ENCODE measurements at regions not wholly inside any gene's neighbourhood (a gene's known extent, or its start where the extent isn't known, plus 50 kb on each side); places are given as distances from the start of the nearest gene placed in this dataset.
"Not testable (repeated sequence)": the region's sequence is repeated elsewhere in the genome, so short reads cannot be mapped to it uniquely, and the experiment has no call there.

- Histone ChIP-seq H3K79me2 (ENCODE audit: insufficient read depth, low read depth, low read length) (no peaks in the 10 kb centered on the region), H3K9me3 (ENCODE audit: low read length) (no peaks in the 10 kb centered on the region), H3K4me2 (ENCODE audit: low read length) (no peak overlapping the region), H3K36me3 (ENCODE audit: insufficient read depth, low read length) (no peaks in the 10 kb centered on the region), H3K9me2 (ENCODE audit: insufficient read depth, low read length) (no peaks in the 10 kb centered on the region), H3K4me3 (ENCODE audit: low read depth, low read length, poor library complexity, severe bottlenecking) (no peak overlapping the region), H4K20me1 (ENCODE audit: insufficient read depth, low read length) (no peaks in the 10 kb centered on the region), H3K4me1 (ENCODE audit: insufficient read depth, low read length, poor library complexity, severe bottlenecking) (no peaks in the 10 kb centered on the region), H3K27ac (ENCODE audit: low read depth, low read length, poor library complexity, severe bottlenecking) (no peak overlapping the region), H2AFZ (ENCODE audit: low read length) (no peak overlapping the region)
- intact Hi-C loops (cut with micrococcal nuclease; ENCODE audit: unreplicated experiment), result no loop called here
- DNase-seq (ENCODE audit: low spot score), result no peak
- ChIA-PET POLR2A (no interaction called here), CTCF (ENCODE audit: unreplicated experiment) (no interaction called here)
- TF ChIP-seq, protein P1, sequence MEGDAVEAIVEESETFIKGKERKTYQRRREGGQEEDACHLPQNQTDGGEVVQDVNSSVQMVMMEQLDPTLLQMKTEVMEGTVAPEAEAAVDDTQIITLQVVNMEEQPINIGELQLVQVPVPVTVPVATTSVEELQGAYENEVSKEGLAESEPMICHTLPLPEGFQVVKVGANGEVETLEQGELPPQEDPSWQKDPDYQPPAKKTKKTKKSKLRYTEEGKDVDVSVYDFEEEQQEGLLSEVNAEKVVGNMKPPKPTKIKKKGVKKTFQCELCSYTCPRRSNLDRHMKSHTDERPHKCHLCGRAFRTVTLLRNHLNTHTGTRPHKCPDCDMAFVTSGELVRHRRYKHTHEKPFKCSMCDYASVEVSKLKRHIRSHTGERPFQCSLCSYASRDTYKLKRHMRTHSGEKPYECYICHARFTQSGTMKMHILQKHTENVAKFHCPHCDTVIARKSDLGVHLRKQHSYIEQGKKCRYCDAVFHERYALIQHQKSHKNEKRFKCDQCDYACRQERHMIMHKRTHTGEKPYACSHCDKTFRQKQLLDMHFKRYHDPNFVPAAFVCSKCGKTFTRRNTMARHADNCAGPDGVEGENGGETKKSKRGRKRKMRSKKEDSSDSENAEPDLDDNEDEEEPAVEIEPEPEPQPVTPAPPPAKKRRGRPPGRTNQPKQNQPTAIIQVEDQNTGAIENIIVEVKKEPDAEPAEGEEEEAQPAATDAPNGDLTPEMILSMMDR (conservative IDR thresholded peaks at IDR 0.05; ENCODE audit: low read length), result no peak
- TF ChIP-seq EZH2phosphoT487 (IDR thresholded peaks at IDR 0.05; ENCODE audit: borderline replicate concordance, low read depth, low read length), result no peak
- no TSS peak for BruUV-seq (replicated peaks)
These were observed 67.3 kb upstream of the CREB3L1 start for GRCh38 chr11:46210133-46210636.

- H3K4me3 ChIP-seq (ENCODE audit: low read depth, low read length, poor library complexity, severe bottlenecking); H3K79me2 ChIP-seq (ENCODE audit: insufficient read depth, low read depth, low read length); H3K4me2 ChIP-seq (ENCODE audit: low read length); H2AFZ ChIP-seq (ENCODE audit: low read length); CTCF ChIA-PET (ENCODE audit: unreplicated experiment); H3K4me1 ChIP-seq (ENCODE audit: insufficient read depth, low read length, poor library complexity, severe bottlenecking); H4K20me1 ChIP-seq (ENCODE audit: insufficient read depth, low read length); BruUV-seq (replicated peaks); DNase-seq (ENCODE audit: low spot score); H3K27ac ChIP-seq (ENCODE audit: low read depth, low read length, poor library complexity, severe bottlenecking); H3K9me2 ChIP-seq (ENCODE audit: insufficient read depth, low read length); H3K9me3 ChIP-seq (ENCODE audit: low read length); H3K36me3 ChIP-seq (ENCODE audit: insufficient read depth, low read length); intact Hi-C loops (cut with micrococcal nuclease; ENCODE audit: unreplicated experiment): not testable (repeated sequence)
- POLR2A ChIA-PET, result interaction anchor here (0.7 kb wide), 1 partner anchor 282 kb away, joined by 9 read pairs; no protein-coding TSS in a partner anchor
These were observed 67.8 kb upstream of the CREB3L1 start for GRCh38 chr11:46209624-46210023.

- H3K27ac ChIP-seq (ENCODE audit: low read depth, low read length, poor library complexity, severe bottlenecking), result no peak overlapping the region
- POLR2A ChIA-PET, result no interaction called here
- H3K4me3 ChIP-seq (ENCODE audit: low read depth, low read length, poor library complexity, severe bottlenecking), result no peak overlapping the region
- H4K20me1 ChIP-seq (ENCODE audit: insufficient read depth, low read length), result no peaks in the 10 kb centered on the region
- H3K9me2 ChIP-seq (ENCODE audit: insufficient read depth, low read length), result no peaks in the 10 kb centered on the region
- H3K79me2 ChIP-seq (ENCODE audit: insufficient read depth, low read depth, low read length), result no peaks in the 10 kb centered on the region
- TF ChIP-seq, protein P1 (conservative IDR thresholded peaks at IDR 0.05; ENCODE audit: low read length), result no peak
- no peak for TF ChIP-seq EZH2phosphoT487 (IDR thresholded peaks at IDR 0.05; ENCODE audit: borderline replicate concordance, low read depth, low read length)
- no peak overlapping the region for H3K4me2 ChIP-seq (ENCODE audit: low read length)
- no peak for DNase-seq (ENCODE audit: low spot score)
- CTCF ChIA-PET (ENCODE audit: unreplicated experiment), result no interaction called here
- intact Hi-C loops (cut with micrococcal nuclease; ENCODE audit: unreplicated experiment), result no loop called here
- no peaks in the 10 kb centered on the region for H3K36me3 ChIP-seq (ENCODE audit: insufficient read depth, low read length)
- no peak overlapping the region for H2AFZ ChIP-seq (ENCODE audit: low read length)
- H3K9me3 ChIP-seq (ENCODE audit: low read length), result no peaks in the 10 kb centered on the region
- no TSS peak for BruUV-seq (replicated peaks)
- H3K4me1 ChIP-seq (ENCODE audit: insufficient read depth, low read length, poor library complexity, severe bottlenecking), result no peaks in the 10 kb centered on the region
These were observed 68.7 kb upstream of the CREB3L1 start for GRCh38 chr11:46208803-46209202.
